ENCODE measurements at regions not wholly inside any gene's neighbourhood (a gene's known extent, or its start where the extent isn't known, plus 50 kb on each side); places are given as distances from the start of the nearest gene placed in this dataset.
"Not testable (repeated sequence)": the region's sequence is repeated elsewhere in the genome, so short reads cannot be mapped to it uniquely, and the experiment has no call there.

DNA sequence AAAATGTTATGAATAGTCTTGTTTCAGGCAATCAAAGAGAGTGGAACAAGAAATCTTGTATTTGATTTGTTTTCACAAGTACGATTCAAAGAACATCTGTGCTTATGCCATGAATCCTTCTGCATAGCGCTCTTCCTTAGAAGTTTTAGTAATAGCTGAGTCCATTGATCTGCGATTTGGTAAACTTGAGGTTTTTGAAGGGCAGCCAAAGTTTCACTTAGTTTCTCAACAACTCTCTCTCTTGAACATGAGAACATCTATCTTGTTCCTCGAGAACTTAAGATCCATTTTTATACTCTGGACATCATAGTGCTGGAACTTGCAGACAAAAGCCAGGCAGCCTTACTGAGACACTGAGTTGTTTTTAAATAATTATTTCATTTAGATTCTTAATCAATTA, 96.2 kb upstream of the USP15 start:
- DNase-seq, result no peak

DNA sequence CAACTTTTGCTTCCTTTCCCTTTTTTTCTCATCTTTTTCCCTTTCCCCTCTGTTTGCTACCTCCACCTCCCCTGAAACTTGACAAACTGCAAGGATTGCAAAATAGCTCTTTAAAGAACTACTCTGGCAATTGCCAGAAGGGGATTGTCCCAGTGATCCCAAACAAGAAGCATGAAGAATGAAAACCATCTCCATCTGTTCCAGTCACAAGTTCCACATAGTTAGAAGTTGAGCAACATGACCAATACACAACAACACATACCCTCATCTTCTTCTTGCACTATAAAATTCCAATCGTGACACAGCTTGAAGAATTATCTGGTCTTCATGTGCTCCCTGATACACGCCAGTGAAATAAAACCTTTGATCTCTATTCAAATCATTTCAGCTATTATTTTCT, 93.7 kb upstream of the USP15 start:
- DNase-seq, result no peak

DNA sequence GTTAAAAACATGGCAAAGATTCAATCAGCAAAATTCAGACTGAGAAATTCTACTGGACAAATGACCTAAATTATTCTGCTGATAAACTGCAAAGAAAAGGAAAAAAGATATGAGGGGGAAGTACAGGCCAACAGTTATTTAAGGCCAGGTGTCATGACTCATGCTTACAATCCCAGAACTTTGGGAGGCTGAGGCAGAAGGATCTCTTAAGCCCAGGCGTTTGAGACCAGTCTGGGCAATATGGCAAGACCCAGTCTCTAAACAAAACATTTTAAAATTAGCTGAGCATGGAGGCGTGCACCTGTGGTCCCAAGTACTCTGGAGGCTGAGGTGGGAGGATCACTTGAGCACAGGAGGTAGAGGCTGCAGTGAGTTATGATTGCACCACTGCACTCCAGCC, 91.8 kb upstream of the USP15 start:
- DNase-seq, result no peak

- DNase-seq, result peak in 1 of 3 experiments; percentile 11
These were observed 90.0 kb upstream of the USP15 start for GRCh38 chr12:62170241-62170640.

DNA sequence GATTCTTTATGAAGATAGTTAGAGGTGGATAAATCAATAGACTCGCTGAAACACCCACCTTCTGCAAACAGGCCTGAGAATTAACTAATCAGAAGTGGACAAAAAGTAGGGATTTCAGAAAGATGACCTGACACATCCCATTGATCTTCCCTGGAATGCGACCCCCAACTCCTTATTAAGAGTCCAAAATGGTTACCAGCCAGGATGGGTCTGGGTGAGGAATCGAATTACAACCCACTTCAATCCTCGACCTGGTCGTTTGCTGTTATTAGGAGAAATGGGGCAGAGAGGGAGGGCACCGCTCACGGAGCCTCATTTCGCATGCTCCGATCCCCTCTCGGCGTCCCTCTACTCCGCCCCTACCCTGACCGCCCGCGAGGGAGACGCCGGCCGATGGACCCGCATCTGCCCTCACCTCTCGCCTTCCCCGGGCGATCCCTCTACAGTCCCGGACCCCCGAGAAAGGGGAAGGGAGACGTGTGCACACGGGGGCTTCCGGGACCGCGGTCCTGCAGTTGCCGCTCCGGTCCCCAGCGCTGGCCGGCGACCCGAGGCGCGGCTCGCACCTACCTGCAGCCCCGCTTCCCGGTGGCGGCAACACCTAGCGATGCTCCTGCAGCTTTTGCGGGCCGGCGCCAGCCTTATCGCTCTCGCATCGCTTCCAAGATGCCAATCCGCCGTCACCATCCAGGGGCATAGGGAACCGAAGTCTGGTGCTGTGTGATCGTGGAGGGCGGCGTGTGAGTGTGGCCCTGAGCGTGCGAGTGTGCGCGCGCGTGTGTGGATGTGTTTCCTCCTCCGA, 69.3 kb upstream of the USP15 start:
- peak in 1 of 3 experiments; percentile 32 for DNase-seq

DNA sequence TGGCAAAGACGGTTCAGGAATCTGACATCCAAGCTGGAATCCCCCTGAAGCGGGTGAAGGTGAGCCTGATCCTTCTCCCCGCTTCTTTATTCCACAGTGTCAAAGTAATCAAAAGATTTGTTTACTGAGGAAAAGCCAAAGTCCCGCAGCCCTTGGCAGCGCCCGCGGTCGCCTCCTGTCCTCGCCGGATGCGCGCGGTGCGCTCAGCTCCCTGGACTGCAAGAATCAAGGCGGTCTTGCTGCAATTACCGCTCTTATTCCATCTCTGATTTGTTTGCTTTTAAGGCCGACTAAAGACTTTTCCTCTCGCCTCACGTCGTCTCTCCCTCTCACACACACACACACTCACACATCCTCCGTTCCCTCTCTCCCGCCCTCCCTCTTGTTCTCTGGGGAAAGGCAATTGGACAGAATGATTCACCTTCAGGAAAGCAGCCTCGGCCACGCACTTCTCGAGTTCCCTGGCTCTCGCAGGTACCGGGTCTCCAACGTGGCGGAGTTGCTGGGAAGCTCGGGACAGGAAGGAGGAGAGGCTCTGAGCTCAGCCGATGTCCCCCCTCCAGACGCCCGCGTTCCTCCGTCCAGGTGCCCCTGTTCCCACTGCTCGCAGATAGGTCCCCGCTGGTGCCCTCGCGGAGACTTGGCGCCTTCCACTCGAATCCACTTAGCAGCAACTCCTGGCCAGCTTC, 68.6 kb upstream of the USP15 start:
- peak in 2 of 3 experiments; percentile 38 to 76 for DNase-seq

DNA sequence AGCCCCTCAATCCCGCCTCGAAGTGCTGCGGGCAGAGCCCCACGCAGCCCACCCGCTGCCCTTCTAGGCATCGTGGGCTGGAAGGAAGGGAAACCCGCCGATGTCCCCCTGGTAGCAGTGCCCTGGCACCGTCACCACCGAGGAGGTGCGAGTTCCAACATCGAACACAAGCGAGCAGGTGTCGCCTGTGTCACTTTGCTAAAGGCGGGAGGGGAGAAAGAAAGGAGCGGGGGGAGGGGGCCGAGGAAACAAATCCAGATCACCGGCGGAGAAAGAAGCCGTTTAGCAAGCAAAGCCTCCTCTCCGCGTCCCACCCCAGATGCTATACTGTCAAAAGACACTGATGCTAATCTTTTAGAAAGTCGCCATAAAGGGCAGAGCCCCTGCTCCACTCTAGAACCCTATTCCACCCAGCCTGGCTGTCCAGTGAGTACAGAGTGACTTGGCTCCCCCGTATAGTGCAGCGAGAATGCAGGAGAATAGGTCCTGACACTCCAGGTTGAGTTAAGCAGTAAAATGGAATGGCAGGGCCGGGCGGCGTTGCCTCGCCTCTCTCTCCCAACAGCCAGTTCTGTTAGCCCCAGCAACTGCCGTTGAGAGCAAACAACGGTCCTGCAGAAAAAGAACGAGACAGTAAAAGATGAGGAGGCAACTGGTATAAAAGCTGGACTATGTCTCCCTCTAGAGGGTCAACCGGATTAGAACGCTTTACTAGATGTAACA, 67.9 kb upstream of the USP15 start:
- DNase-seq, result peak; percentile 87 to 97 (median 90)

DNA sequence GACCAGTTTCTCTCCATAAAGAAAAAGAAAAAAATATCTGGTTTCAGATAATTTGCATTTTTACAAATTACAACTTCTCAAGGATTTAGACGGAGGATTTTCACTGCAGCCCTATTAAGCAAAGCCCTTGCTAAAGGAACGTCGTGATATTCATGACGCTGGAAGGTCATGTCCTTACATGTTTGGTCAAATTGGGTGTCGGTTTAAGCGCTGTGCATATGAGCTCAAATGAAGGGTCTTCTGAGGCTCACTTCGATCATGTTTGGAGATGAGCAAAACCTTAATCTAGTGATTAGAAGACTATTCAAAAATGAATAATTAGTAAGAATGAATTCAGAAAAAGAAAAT, 67.3 kb upstream of the USP15 start:
- no peak for DNase-seq

GRCh38 chr12:62194031-62194430, 66.2 kb upstream of the USP15 start:
- DNase-seq, result no peak

- DNase-seq, result no peak
These were observed 65.6 kb upstream of the USP15 start for GRCh38 chr12:62194616-62195015.

GRCh38 chr12:62196146-62196545, 64.1 kb upstream of the USP15 start:
- no peak for DNase-seq

- not testable (repeated sequence) for DNase-seq
These were observed 57.3 kb upstream of the USP15 start for GRCh38 chr12:62202861-62203260.

GRCh38 chr12:62205346-62205745, 54.9 kb upstream of the USP15 start:
- DNase-seq, result no peak

GRCh38 chr12:62207248-62207647, 53.0 kb upstream of the USP15 start:
- no peak for DNase-seq
